PC-9 (cell line): ENCODE measurements at regions not wholly inside any gene's neighbourhood (a gene's known extent, or its start where the extent isn't known, plus 50 kb on each side); places are given as distances from the start of the nearest gene placed in this dataset.

Experiments used
- EZH2 ChIP-seq: fragments of 200-600 bp; sonication (generic); IDR thresholded peaks from 2 replicates; pipeline ENCODE4 v1.8.0; 2017; ENCODE audit warnings: antibody characterized with exemption, low read depth
- TF ChIP-seq, protein P1 (sequence below): fragments of 200-600 bp; sonication (generic); conservative IDR thresholded peaks from 2 replicates; pipeline ENCODE4 v1.6.1; 2017; ENCODE audit warnings: mixed run types, antibody characterized with exemption, mild to moderate bottlenecking, moderate library complexity

DNA sequence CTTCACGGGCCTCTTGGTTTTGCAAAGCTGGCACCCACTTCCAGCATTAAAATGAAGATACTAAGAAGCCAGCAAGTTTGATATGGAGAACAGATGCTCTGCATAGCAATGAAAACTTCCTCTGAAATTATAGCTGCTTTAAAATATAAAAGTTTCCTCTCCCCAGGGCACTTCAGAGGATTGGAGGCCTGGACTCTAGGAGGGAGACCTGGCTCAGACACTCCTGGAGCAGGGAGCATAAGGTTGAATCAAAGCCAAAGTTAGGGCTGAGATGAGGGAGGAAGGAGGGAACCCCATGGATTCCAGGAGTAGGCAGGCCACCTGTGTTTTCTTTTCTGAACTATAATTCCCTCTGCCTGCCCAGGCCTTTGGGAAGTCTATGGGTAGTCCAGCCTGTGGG lies 176.0 kb upstream of the RPL38 start:
- TF ChIP-seq, protein P1, sequence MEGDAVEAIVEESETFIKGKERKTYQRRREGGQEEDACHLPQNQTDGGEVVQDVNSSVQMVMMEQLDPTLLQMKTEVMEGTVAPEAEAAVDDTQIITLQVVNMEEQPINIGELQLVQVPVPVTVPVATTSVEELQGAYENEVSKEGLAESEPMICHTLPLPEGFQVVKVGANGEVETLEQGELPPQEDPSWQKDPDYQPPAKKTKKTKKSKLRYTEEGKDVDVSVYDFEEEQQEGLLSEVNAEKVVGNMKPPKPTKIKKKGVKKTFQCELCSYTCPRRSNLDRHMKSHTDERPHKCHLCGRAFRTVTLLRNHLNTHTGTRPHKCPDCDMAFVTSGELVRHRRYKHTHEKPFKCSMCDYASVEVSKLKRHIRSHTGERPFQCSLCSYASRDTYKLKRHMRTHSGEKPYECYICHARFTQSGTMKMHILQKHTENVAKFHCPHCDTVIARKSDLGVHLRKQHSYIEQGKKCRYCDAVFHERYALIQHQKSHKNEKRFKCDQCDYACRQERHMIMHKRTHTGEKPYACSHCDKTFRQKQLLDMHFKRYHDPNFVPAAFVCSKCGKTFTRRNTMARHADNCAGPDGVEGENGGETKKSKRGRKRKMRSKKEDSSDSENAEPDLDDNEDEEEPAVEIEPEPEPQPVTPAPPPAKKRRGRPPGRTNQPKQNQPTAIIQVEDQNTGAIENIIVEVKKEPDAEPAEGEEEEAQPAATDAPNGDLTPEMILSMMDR: no peak
- TF ChIP-seq EZH2: no peak
